ENCODE measurements at regions not wholly inside any gene's neighbourhood (a gene's known extent, or its start where the extent isn't known, plus 50 kb on each side); places are given as distances from the start of the nearest gene placed in this dataset.

- TF ChIP-seq SUZ12 (IDR thresholded peaks at IDR 0.05; ENCODE audit: extremely low read depth, insufficient read depth, insufficient read length) (no peak), ZNF274 (IDR thresholded peaks at IDR 0.05; ENCODE audit: low read depth, low read length) (no peak), YY1 (IDR thresholded peaks at IDR 0.05; ENCODE audit: insufficient read depth, insufficient read length) (no peak)
These were observed 249.9 kb upstream of the MON1B start for GRCh38 chr16:76941113-76941512.
